AG09319 (cell line): ENCODE measurements at regions not wholly inside any gene's neighbourhood (a gene's known extent, or its start where the extent isn't known, plus 50 kb on each side); places are given as distances from the start of the nearest gene placed in this dataset.

Experiments
- DNase-seq: peaks from one replicate; pipeline ENCODE4 v3.0.0-alpha.2; 2010; ENCODE audit warnings: low read depth; ENCODE audit errors: extremely low read depth
- TF ChIP-seq, protein P1 (sequence below): IDR thresholded peaks from 2 replicates; pipeline ENCODE4 v1.5.1; 2011; ENCODE audit warnings: low read depth, mild to moderate bottlenecking, inconsistent platforms, low read length, moderate library complexity

DNA sequence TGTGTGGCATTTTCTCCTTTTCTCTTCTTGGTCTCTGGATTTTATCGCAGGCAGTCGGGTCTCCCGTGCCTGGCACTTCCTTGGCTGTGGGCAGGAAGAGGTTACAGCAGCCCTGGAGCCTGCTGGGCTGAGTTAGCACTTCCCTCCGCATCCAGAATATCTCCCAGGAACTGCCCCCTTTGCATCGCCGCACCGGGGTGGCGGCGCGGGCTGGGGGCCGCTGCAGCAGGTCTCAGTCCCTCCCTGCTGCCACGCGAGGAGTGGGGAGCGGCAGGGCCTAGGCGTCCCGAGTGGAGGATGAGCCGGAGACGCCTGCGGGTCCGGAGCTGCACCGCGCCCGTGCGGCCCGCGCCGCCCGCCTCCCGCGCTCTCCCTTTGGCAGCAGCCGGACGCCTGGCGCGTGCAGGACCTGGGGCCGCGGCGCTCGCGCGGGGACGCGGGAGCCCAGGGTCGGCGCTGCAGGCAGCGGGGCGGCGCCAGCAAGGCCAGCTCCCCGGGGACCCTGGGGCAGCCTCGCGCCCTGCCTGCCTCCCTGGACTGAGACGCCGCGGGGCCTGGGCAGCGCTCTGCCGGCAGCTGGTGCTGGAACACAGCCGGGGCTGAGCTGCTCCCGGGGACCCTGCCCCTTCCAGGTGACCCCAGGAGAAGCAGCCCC lies 192.8 kb downstream of the PRDM2 start:
- TF ChIP-seq, protein P1, sequence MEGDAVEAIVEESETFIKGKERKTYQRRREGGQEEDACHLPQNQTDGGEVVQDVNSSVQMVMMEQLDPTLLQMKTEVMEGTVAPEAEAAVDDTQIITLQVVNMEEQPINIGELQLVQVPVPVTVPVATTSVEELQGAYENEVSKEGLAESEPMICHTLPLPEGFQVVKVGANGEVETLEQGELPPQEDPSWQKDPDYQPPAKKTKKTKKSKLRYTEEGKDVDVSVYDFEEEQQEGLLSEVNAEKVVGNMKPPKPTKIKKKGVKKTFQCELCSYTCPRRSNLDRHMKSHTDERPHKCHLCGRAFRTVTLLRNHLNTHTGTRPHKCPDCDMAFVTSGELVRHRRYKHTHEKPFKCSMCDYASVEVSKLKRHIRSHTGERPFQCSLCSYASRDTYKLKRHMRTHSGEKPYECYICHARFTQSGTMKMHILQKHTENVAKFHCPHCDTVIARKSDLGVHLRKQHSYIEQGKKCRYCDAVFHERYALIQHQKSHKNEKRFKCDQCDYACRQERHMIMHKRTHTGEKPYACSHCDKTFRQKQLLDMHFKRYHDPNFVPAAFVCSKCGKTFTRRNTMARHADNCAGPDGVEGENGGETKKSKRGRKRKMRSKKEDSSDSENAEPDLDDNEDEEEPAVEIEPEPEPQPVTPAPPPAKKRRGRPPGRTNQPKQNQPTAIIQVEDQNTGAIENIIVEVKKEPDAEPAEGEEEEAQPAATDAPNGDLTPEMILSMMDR = no peak
- no peak for DNase-seq

DNA sequence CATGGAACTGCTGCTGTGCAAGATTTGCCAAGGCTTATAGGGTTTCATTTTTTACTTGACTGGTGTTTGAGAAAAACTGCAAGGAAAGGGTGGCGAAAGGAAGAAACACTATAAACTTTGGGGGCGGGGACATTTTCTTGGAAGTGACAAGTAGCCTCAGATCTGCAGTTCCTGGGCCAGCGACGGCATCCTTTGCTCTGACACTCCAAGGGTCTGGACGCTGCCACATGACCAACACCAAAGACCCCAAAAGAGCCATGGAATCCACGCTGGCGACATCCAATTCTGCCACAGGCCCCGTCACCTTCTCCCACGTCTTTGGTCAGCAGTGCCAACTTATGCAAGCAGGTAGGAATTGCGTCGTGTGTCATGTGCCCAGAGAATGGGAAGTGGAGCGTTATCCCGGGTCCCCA lies 193.4 kb downstream of the PRDM2 start:
- TF ChIP-seq, protein P1 = no peak
- DNase-seq = no peak

DNA sequence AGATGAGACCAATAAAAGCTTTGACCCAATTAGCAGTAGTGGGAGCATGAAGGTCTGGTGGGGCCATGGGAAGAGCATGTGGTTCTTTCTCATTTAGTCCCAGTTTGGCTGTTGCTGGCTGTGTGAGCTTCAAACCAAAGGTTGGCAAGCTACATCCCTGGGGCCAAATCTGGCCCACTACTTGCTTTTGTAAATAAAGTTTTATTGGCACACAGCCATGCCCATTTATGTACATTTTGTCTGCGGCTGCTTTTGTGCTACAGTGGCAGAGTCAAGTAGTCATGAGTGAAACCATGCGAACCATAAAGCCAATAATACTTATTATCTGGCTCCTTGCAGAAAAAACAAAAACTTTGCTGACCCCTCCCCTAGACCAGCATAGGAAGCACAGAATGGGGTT lies 196.9 kb downstream of the PRDM2 start:
- no peak for DNase-seq
- TF ChIP-seq, protein P1 = no peak

DNA sequence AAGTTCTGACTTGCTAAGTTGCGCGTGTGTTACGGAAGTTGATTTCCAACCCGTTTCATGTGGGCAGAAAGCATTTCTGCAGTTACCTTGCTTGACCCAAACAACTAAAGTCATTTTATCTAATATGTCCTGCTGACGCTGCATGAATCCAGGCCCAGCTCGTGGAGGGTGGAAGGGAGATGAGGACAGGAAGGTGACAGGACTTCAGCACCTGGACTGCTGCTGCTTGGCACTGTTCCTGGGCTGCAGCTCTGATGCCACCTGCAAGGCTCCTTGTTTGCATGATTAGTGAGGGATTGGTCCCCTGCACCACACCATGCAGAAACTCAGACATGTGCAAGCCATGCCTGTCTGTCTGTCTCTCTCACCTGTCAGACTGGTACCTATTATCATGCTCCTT lies 198.4 kb downstream of the PRDM2 start:
- TF ChIP-seq, protein P1 = no peak

DNA sequence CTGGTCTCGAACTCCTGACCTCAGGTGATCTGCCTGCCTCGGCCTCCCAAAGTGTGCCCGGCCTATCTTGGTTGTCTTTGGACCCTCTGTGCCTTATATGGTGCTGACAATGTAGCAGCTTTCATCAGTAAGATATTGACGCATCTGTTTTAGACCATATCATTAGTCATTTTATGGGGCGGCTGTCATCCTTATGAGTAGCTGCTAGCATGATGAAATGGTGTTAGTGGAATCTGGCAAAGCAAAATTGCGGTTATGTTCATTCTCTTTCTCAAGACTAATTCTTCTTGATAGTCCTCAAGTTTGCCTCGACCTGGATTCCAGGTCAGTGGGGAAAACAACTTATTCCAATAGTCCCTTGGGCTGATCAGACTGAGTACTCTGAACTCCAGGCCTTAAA lies 199.9 kb downstream of the PRDM2 start:
- DNase-seq = peak; percentile 30
- TF ChIP-seq, protein P1 = no peak

More for the DNA sequence above, 198.4 kb downstream of the PRDM2 start:
- no peak for DNase-seq

DNA sequence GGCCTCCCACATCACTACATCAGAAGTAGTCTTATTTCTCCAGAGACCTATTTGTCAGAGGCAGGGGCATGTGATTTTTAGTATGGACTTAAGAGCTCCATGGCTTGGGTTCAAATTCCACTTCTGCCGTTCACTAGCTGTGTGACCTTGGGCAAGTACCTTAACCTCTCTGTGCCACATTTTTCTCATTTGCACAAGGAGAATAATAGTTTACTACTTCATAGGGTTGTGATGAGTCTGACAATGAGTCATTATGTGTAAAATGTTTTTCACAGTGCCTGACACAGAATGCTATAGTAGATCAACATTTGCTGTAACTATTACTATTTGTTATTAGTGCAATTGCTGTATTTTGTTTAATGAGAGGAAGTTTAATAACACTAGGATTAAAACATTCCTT lies 200.6 kb downstream of the PRDM2 start:
- TF ChIP-seq, protein P1 = no peak
- no peak for DNase-seq

DNA sequence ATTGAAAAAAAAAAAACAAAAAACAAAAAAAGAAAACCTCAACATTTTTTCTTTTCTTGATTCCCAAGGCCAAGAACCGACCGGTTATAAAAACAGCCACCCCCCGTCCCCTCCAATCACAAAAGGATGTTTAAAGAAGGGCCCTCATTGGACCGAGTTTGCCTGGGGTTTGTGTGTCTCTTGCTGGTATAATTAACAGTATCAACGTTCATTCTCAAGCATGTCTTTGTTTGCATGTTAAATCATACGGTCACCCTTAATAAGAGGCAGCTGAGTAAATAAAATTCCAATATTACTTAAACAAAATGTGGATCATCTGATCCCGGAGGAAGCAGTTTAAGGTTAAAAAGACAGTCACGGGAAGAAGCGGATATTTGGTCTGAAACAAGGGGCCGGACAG lies 201.1 kb downstream of the PRDM2 start:
- peak; percentile 22 for DNase-seq
- TF ChIP-seq, protein P1 = no peak
